ENCODE measurements at regions not wholly inside any gene's neighbourhood (a gene's known extent, or its start where the extent isn't known, plus 50 kb on each side); places are given as distances from the start of the nearest gene placed in this dataset.

DNA sequence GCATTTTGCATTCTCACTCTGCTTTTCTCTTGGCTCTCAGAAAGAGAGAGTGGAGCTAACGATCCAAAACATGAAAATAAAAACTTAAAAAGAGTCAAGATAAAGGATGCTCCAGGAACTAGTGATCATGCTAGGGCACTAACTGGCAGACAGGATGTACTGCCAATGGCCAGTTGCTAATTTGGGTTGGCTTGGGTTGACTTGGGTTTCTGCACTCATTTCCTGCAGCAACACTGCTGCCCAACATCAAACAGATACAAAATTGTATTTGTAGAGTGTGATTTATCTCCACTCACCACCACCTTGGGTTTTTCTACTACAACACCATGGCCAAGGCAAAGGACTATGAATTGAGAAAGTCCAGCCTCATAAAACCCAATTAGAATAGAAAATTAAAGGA is 662.3 kb upstream of the PTBP2 start:
- no peak for DNase-seq (ENCODE audit: low read depth)
- no peak for TF ChIP-seq EZH2 (IDR thresholded peaks at IDR 0.05; ENCODE audit: insufficient read depth, low read length)
- TF ChIP-seq, protein P1, sequence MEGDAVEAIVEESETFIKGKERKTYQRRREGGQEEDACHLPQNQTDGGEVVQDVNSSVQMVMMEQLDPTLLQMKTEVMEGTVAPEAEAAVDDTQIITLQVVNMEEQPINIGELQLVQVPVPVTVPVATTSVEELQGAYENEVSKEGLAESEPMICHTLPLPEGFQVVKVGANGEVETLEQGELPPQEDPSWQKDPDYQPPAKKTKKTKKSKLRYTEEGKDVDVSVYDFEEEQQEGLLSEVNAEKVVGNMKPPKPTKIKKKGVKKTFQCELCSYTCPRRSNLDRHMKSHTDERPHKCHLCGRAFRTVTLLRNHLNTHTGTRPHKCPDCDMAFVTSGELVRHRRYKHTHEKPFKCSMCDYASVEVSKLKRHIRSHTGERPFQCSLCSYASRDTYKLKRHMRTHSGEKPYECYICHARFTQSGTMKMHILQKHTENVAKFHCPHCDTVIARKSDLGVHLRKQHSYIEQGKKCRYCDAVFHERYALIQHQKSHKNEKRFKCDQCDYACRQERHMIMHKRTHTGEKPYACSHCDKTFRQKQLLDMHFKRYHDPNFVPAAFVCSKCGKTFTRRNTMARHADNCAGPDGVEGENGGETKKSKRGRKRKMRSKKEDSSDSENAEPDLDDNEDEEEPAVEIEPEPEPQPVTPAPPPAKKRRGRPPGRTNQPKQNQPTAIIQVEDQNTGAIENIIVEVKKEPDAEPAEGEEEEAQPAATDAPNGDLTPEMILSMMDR (IDR thresholded peaks at IDR 0.05; ENCODE audit: insufficient read depth, low read depth, low read length): no peak
- no peak for FAIRE-seq

DNA sequence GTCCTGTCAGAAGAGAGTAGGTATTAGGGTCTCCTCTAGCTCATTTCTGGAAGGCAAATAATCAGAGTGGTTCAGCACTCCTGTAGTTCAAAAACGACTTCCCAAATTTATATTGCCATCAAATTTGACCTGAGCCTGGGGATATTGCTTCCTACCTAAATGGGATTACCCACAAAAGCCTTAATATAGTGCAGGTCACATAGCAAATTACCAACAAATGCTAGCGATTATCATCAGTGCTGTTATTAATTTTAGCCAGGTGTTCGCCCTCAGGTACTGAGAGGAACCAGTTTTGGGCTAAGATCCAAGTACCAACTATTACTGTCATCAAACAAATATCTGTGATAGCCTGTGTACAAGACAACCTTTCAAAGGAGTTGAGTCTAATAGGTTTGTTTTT is 661.8 kb upstream of the PTBP2 start:
- H3K4me3 Mint-ChIP-seq (ENCODE audit: unreplicated experiment): no peak overlapping the region
- DNase-seq (ENCODE audit: low read depth): no peak
- H4K20me1 ChIP-seq (ENCODE audit: insufficient read depth, low read length): no peaks in the 10 kb centered on the region
- TF ChIP-seq EZH2 (IDR thresholded peaks at IDR 0.05; ENCODE audit: insufficient read depth, low read length): no peak
- TF ChIP-seq, protein P1 (IDR thresholded peaks at IDR 0.05; ENCODE audit: insufficient read depth, low read depth, low read length): no peak
- no peaks in the 10 kb centered on the region for H3K79me2 ChIP-seq (ENCODE audit: insufficient read depth, low read length)
- H3K27ac Mint-ChIP-seq (ENCODE audit: unreplicated experiment): no peak overlapping the region
- H3K27me3 ChIP-seq (ENCODE audit: insufficient read depth, low read length): no peaks in the 10 kb centered on the region
- H3K27me3 Mint-ChIP-seq (ENCODE audit: low read depth, unreplicated experiment): no peaks in the 10 kb centered on the region
- no peaks in the 10 kb centered on the region for H3K4me1 ChIP-seq (ENCODE audit: insufficient read depth, low read length)
- FAIRE-seq: no peak
- H3K9ac ChIP-seq (ENCODE audit: low read length): no peak overlapping the region
- H3K9me3 ChIP-seq (ENCODE audit: insufficient read depth, low read depth, low read length): no peaks in the 10 kb centered on the region
- no peak overlapping the region for H3K4me2 ChIP-seq (ENCODE audit: low read length)
- H3K9me3 Mint-ChIP-seq (ENCODE audit: unreplicated experiment): peaks cover 9% of the 10 kb centered on the region
- H3K36me3 ChIP-seq (ENCODE audit: insufficient read depth, low read length): no peaks in the 10 kb centered on the region
- H2AFZ ChIP-seq (ENCODE audit: low read depth, low read length): no peak overlapping the region
- H3K27ac ChIP-seq (ENCODE audit: low read depth, low read length): no peak overlapping the region
- H3K36me3 Mint-ChIP-seq (ENCODE audit: low read depth, unreplicated experiment): no peaks in the 10 kb centered on the region
- no peak overlapping the region for H3K4me3 ChIP-seq (ENCODE audit: insufficient read depth, low read depth, low read length)
- H3K4me1 Mint-ChIP-seq (ENCODE audit: low read depth, unreplicated experiment): no peaks in the 10 kb centered on the region

More for the DNA sequence above, 662.3 kb upstream of the PTBP2 start:
- Mint-ChIP-seq H3K4me3 (ENCODE audit: unreplicated experiment) (no peak overlapping the region), H3K36me3 (ENCODE audit: low read depth, unreplicated experiment) (no peaks in the 10 kb centered on the region), H3K27ac (ENCODE audit: unreplicated experiment) (no peak overlapping the region), H3K9me3 (ENCODE audit: unreplicated experiment) (peaks cover 9% of the 10 kb centered on the region), H3K4me1 (ENCODE audit: low read depth, unreplicated experiment) (no peaks in the 10 kb centered on the region), H3K27me3 (ENCODE audit: low read depth, unreplicated experiment) (no peaks in the 10 kb centered on the region)
- Histone ChIP-seq H3K36me3 (ENCODE audit: insufficient read depth, low read length) (no peaks in the 10 kb centered on the region), H4K20me1 (ENCODE audit: insufficient read depth, low read length) (no peaks in the 10 kb centered on the region), H3K4me3 (ENCODE audit: insufficient read depth, low read depth, low read length) (no peak overlapping the region), H3K9ac (ENCODE audit: low read length) (no peak overlapping the region), H3K4me2 (ENCODE audit: low read length) (no peak overlapping the region), H3K27me3 (ENCODE audit: insufficient read depth, low read length) (no peaks in the 10 kb centered on the region), H3K79me2 (ENCODE audit: insufficient read depth, low read length) (no peaks in the 10 kb centered on the region), H3K4me1 (ENCODE audit: insufficient read depth, low read length) (no peaks in the 10 kb centered on the region), H2AFZ (ENCODE audit: low read depth, low read length) (no peak overlapping the region), H3K9me3 (ENCODE audit: insufficient read depth, low read depth, low read length) (no peaks in the 10 kb centered on the region), H3K27ac (ENCODE audit: low read depth, low read length) (no peak overlapping the region)

DNA sequence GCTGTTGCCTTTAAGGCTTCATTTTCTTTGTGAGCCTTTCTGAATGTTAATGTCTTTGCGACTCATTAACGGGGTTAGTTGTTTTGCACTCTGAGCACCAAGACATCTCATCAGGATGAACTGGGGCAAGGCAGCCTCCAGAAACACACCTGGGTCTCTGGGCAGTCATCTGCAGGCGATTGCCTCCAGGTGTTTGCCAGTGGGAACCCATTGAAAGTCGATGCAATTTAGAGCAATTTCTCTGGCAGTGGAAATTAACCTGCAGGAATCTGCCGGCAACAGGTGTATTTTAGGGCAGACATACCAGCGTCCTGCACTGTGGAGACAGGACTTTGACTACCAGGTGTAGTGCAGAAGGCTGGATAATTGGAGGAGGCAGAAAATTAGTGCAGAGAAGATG is 661.0 kb upstream of the PTBP2 start:
- TF ChIP-seq EZH2 (IDR thresholded peaks at IDR 0.05; ENCODE audit: insufficient read depth, low read length): no peak
- TF ChIP-seq, protein P1 (IDR thresholded peaks at IDR 0.05; ENCODE audit: insufficient read depth, low read depth, low read length): no peak
- Histone ChIP-seq H3K27ac (ENCODE audit: low read depth, low read length) (no peak overlapping the region), H4K20me1 (ENCODE audit: insufficient read depth, low read length) (no peaks in the 10 kb centered on the region), H3K4me2 (ENCODE audit: low read length) (no peak overlapping the region), H3K79me2 (ENCODE audit: insufficient read depth, low read length) (no peaks in the 10 kb centered on the region), H3K36me3 (ENCODE audit: insufficient read depth, low read length) (no peaks in the 10 kb centered on the region), H3K9me3 (ENCODE audit: insufficient read depth, low read depth, low read length) (no peaks in the 10 kb centered on the region), H3K4me1 (ENCODE audit: insufficient read depth, low read length) (no peaks in the 10 kb centered on the region), H3K27me3 (ENCODE audit: insufficient read depth, low read length) (no peaks in the 10 kb centered on the region), H3K4me3 (ENCODE audit: insufficient read depth, low read depth, low read length) (no peak overlapping the region), H2AFZ (ENCODE audit: low read depth, low read length) (no peak overlapping the region), H3K9ac (ENCODE audit: low read length) (no peak overlapping the region)
- no peak for DNase-seq (ENCODE audit: low read depth)
- Mint-ChIP-seq H3K27me3 (ENCODE audit: low read depth, unreplicated experiment) (no peaks in the 10 kb centered on the region), H3K4me3 (ENCODE audit: unreplicated experiment) (no peak overlapping the region), H3K9me3 (ENCODE audit: unreplicated experiment) (peaks cover 9% of the 10 kb centered on the region), H3K36me3 (ENCODE audit: low read depth, unreplicated experiment) (no peaks in the 10 kb centered on the region), H3K4me1 (ENCODE audit: low read depth, unreplicated experiment) (no peaks in the 10 kb centered on the region), H3K27ac (ENCODE audit: unreplicated experiment) (no peak overlapping the region)
- FAIRE-seq: no peak

All from astrocyte (in vitro differentiated cells and primary cell).